GM23338 (cell line): ENCODE measurements at regions not wholly inside any gene's neighbourhood (a gene's known extent, or its start where the extent isn't known, plus 50 kb on each side); places are given as distances from the start of the nearest gene placed in this dataset.
"Not testable (repeated sequence)": the region's sequence is repeated elsewhere in the genome, so short reads cannot be mapped to it uniquely, and the experiment has no call there.

Source experiments
- ATAC-seq: fragments of 200-7000 bp; cut with Tn5 transposase; 3 replicates; pipeline ENCODE4 v1.9.1; 2020
- DNase-seq: peaks from one replicate; pipeline ENCODE4 v3.0.0-alpha.2; 2015; ENCODE audit warnings: low spot score
- H2AFZ ChIP-seq: fragments of 200-600 bp; sonication (generic); 2 replicates; pipeline ENCODE4 v1.8.0; 2016; ENCODE audit warnings: antibody characterized with exemption, mild to moderate bottlenecking, moderate library complexity
- H3F3A ChIP-seq: fragments of 200-600 bp; sonication (generic); replicated peaks from 2 replicates; pipeline ENCODE4 v1.8.0; 2017; ENCODE audit warnings: antibody characterized with exemption, mixed run types, low read depth
- H3K27ac ChIP-seq: fragments of 200-600 bp; sonication (generic); 2 replicates; pipeline ENCODE4 v1.6.1; 2016; ENCODE audit warnings: low read depth
- H3K27me3 ChIP-seq: fragments of 200-600 bp; sonication (generic); 2 replicates; pipeline ENCODE4 v1.8.0; 2016; ENCODE audit warnings: mild to moderate bottlenecking, mixed run types, moderate library complexity; ENCODE audit not compliant: insufficient read depth
- H3K36me3 ChIP-seq: fragments of 200-600 bp; sonication (generic); 2 replicates; pipeline ENCODE4 v1.8.0; 2016; ENCODE audit warnings: mild to moderate bottlenecking; ENCODE audit not compliant: insufficient read depth
- H3K4me1 ChIP-seq: fragments of 200-600 bp; sonication (generic); 2 replicates; pipeline ENCODE4 v1.8.0; 2016; ENCODE audit warnings: mild to moderate bottlenecking, moderate library complexity; ENCODE audit not compliant: insufficient read depth
- H3K4me2 ChIP-seq: fragments of 200-600 bp; sonication (generic); 2 replicates; pipeline ENCODE4 v1.7.1; 2017; ENCODE audit warnings: mixed run types
- H3K4me3 ChIP-seq: fragments of 200-600 bp; sonication (generic); 2 replicates; pipeline ENCODE4 v1.6.1; 2016; ENCODE audit warnings: mixed run types
- H3K79me2 ChIP-seq: fragments of 200-600 bp; sonication (generic); replicated peaks from 2 replicates; pipeline ENCODE4 v1.8.0; 2017; ENCODE audit warnings: mild to moderate bottlenecking; ENCODE audit not compliant: insufficient read depth
- H3K9me2 ChIP-seq: fragments of 200-600 bp; sonication (generic); 2 replicates; pipeline ENCODE4 v1.8.0; 2017; ENCODE audit not compliant: insufficient read depth
- H4K20me1 ChIP-seq: fragments of 200-600 bp; sonication (generic); replicated peaks from 2 replicates; pipeline ENCODE4 v1.8.0; 2017; ENCODE audit warnings: mild to moderate bottlenecking; ENCODE audit not compliant: insufficient read depth
- H3K27ac Mint-ChIP-seq: 2 replicates; pipeline ENCODE4 v1.8.0; 2020; ENCODE audit warnings: inconsistent platforms, mild to moderate bottlenecking, moderate library complexity, mixed read lengths
- H3K27me3 Mint-ChIP-seq: 3 replicates; pipeline ENCODE4 v1.8.0; 2022; ENCODE audit warnings: low read depth, mild to moderate bottlenecking, moderate library complexity, mixed read lengths, inconsistent platforms; ENCODE audit not compliant: insufficient read depth, poor library complexity
- H3K36me3 Mint-ChIP-seq: 3 replicates; pipeline ENCODE4 v1.8.0; 2021; ENCODE audit warnings: low read depth, mild to moderate bottlenecking, inconsistent platforms, moderate library complexity, mixed read lengths
- H3K4me1 Mint-ChIP-seq: 3 replicates; pipeline ENCODE4 v1.8.0; 2020; ENCODE audit warnings: mild to moderate bottlenecking, inconsistent platforms, mixed read lengths
- H3K4me3 Mint-ChIP-seq: 3 replicates; pipeline ENCODE4 v1.8.0; 2021; ENCODE audit warnings: moderate library complexity, mild to moderate bottlenecking, inconsistent platforms, mixed read lengths
- H3K9me3 Mint-ChIP-seq: 3 replicates; pipeline ENCODE4 v1.8.0; 2020; ENCODE audit warnings: moderate library complexity, mild to moderate bottlenecking, inconsistent platforms, mixed read lengths
- ETS1 ChIP-seq: IDR thresholded peaks from 2 replicates; pipeline ENCODE4 v1.6.1; 2016; ENCODE audit warnings: antibody characterized with exemption
- EZH2 ChIP-seq: fragments of 200-600 bp; sonication (generic); IDR thresholded peaks from one replicate; pipeline ENCODE4 v1.8.0; 2017; ENCODE audit warnings: antibody characterized with exemption, mild to moderate bottlenecking, low read depth; ENCODE audit not compliant: unreplicated experiment
- EZH2phosphoT487 ChIP-seq: fragments of 200-600 bp; sonication (generic); IDR thresholded peaks from one replicate; pipeline ENCODE4 v1.8.1; 2018; ENCODE audit warnings: antibody characterized with exemption; ENCODE audit not compliant: unreplicated experiment
- POLR2AphosphoS5 ChIP-seq: IDR thresholded peaks from 2 replicates; pipeline ENCODE4 v1.6.1; 2016; ENCODE audit warnings: antibody characterized with exemption, low read depth
- ZNF114 ChIP-seq: fragments of 250-450 bp; sonication (Bioruptor Pico); IDR thresholded peaks from 2 replicates; pipeline ENCODE4 v1.5.0; 2020; ENCODE audit warnings: mild to moderate bottlenecking, moderate library complexity
- ZNF331 ChIP-seq: fragments of 250-450 bp; sonication (Bioruptor Pico); IDR thresholded peaks from 2 replicates; pipeline ENCODE4 v1.5.0; 2020; ENCODE audit warnings: low read depth, mild to moderate bottlenecking, moderate library complexity
- ZNF462 ChIP-seq: fragments of 250-450 bp; sonication (Bioruptor Pico); IDR thresholded peaks from 2 replicates; pipeline ENCODE4 v1.5.0; 2020; ENCODE audit warnings: mild to moderate bottlenecking, moderate library complexity
- TF ChIP-seq, protein P1 (sequence below): IDR thresholded peaks from one replicate; pipeline ENCODE4 v1.6.1; 2018; ENCODE audit warnings: antibody characterized with exemption; ENCODE audit not compliant: unreplicated experiment

DNA sequence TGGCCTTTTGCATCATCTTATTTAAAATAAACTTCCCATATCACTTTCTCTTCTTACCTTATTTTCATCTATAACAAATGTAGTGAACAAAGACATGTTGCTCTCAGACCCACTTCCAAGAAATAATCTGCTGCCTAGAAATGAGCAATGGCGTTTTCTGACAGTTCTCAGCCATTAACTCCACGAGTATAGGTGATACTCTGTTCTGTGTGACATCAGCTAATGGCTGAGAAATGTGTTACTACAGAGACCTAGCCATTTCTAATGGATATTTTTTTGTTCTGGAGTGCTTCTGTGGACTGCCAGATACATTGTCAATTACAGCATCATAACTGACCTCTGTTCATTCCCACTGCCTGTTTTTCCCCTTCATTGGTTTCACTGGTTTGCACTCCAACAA is 67.8 kb downstream of the CCDC59 start:
- Histone ChIP-seq H4K20me1 (no peaks in the 10 kb centered on the region), H3K27me3 (no peaks in the 10 kb centered on the region), H3K9me2 (no peaks in the 10 kb centered on the region), H3K79me2 (no peaks in the 10 kb centered on the region), H2AFZ (no peak overlapping the region), H3F3A (no peaks in the 10 kb centered on the region), H3K36me3 (no peaks in the 10 kb centered on the region), H3K4me2 (no peak overlapping the region), H3K4me1 (no peaks in the 10 kb centered on the region), H3K4me3 (no peak overlapping the region), H3K27ac (no peak overlapping the region)
- H3K27me3 Mint-ChIP-seq: no peaks in the 10 kb centered on the region
- H3K27ac Mint-ChIP-seq: no peak overlapping the region
- no peaks in the 10 kb centered on the region for H3K36me3 Mint-ChIP-seq
- no peaks in the 10 kb centered on the region for H3K4me1 Mint-ChIP-seq
- DNase-seq (no peak), ATAC-seq (no peak)
- no peak for TF ChIP-seq EZH2phosphoT487
- TF ChIP-seq ETS1: no peak
- no peak for TF ChIP-seq ZNF114 (CRISPR knock-in tag)
- no peak for TF ChIP-seq EZH2
- TF ChIP-seq, protein P1, sequence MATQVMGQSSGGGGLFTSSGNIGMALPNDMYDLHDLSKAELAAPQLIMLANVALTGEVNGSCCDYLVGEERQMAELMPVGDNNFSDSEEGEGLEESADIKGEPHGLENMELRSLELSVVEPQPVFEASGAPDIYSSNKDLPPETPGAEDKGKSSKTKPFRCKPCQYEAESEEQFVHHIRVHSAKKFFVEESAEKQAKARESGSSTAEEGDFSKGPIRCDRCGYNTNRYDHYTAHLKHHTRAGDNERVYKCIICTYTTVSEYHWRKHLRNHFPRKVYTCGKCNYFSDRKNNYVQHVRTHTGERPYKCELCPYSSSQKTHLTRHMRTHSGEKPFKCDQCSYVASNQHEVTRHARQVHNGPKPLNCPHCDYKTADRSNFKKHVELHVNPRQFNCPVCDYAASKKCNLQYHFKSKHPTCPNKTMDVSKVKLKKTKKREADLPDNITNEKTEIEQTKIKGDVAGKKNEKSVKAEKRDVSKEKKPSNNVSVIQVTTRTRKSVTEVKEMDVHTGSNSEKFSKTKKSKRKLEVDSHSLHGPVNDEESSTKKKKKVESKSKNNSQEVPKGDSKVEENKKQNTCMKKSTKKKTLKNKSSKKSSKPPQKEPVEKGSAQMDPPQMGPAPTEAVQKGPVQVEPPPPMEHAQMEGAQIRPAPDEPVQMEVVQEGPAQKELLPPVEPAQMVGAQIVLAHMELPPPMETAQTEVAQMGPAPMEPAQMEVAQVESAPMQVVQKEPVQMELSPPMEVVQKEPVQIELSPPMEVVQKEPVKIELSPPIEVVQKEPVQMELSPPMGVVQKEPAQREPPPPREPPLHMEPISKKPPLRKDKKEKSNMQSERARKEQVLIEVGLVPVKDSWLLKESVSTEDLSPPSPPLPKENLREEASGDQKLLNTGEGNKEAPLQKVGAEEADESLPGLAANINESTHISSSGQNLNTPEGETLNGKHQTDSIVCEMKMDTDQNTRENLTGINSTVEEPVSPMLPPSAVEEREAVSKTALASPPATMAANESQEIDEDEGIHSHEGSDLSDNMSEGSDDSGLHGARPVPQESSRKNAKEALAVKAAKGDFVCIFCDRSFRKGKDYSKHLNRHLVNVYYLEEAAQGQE: no peak
- TF ChIP-seq POLR2AphosphoS5: no peak
- no peak for TF ChIP-seq ZNF331 (CRISPR knock-in tag)
- no peak for TF ChIP-seq ZNF462 (CRISPR knock-in tag)
- H3K9me3 Mint-ChIP-seq: no peaks in the 10 kb centered on the region
- no peak overlapping the region for H3K4me3 Mint-ChIP-seq

DNA sequence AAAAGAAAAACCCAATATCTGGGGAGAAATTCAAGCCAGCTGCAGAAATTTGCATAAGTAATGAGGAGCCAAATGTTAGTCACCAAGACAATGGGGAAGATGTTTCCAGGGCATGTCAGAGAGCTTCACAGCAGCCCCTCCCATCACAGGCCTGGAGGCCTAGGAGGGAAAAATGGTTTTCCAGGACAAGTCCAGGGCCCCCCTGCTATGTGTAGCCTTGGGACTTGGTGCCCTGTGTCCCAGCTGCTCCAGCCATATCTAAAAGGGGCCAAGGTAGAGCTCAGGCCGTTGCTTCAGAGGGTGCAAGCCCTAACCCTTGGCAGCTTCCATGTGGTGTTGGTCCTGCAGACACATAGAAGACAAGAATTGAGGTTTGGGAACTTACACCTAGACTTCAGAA is 76.9 kb downstream of the CCDC59 start:
- not testable (repeated sequence) for DNase-seq, H3K4me1 Mint-ChIP-seq, H3K79me2 ChIP-seq, H3K27me3 ChIP-seq, H3K27ac ChIP-seq, ATAC-seq, H3K36me3 ChIP-seq, H3K4me3 Mint-ChIP-seq, H4K20me1 ChIP-seq, H3K4me3 ChIP-seq, H3K27ac Mint-ChIP-seq, H3F3A ChIP-seq, H3K9me2 ChIP-seq, H3K4me1 ChIP-seq, H3K4me2 ChIP-seq, H3K27me3 Mint-ChIP-seq, H2AFZ ChIP-seq
- H3K36me3 Mint-ChIP-seq: peaks cover 20% of the 10 kb centered on the region; the same call in 2 of the 3 replicates
- peaks cover 34% of the 10 kb centered on the region for H3K9me3 Mint-ChIP-seq
